MCF 10A (cell line): ENCODE measurements at regions not wholly inside any gene's neighbourhood (a gene's known extent, or its start where the extent isn't known, plus 50 kb on each side); places are given as distances from the start of the nearest gene placed in this dataset.
"Not testable (repeated sequence)": the region's sequence is repeated elsewhere in the genome, so short reads cannot be mapped to it uniquely, and the experiment has no call there.

Experiments used
- BruUV-seq: library from RNA; stranded (reverse); fragments of 400-500 nt; replicated peaks from 2 replicates; lab custom pipeline; 2021; lab: Mats Ljungman, UMichigan
- CTCF ChIA-PET: fragments of 300-600 bp; sonication (Branson Sonifier 250); formaldehyde crosslinking; extraction: SDS; loops from one replicate; lab custom pipeline; 2021; ENCODE audit warnings: antibody characterized with exemption, inconsistent platforms; lab: Yijun Ruan, JAX
- POLR2A ChIA-PET: fragments of 300-600, 350-650 bp; sonication (Branson Sonifier 250); formaldehyde crosslinking; extraction: SDS; loops from one replicate; lab custom pipeline; 2020; ENCODE audit warnings: antibody characterized with exemption, inconsistent platforms; lab: Yijun Ruan, JAX
- DNase-seq: peaks from one replicate; pipeline ENCODE4 v3.0.0-alpha.2; 2018; ENCODE audit not compliant: unreplicated experiment
- H3K27ac Mint-ChIP-seq: one replicate; pipeline ENCODE4 v1.8.0; 2022; ENCODE audit warnings: mild to moderate bottlenecking, low read depth, mixed read lengths; ENCODE audit not compliant: unreplicated experiment
- H3K27me3 Mint-ChIP-seq: one replicate; pipeline ENCODE4 v1.8.0; 2022; ENCODE audit warnings: mixed read lengths; ENCODE audit not compliant: insufficient read depth, unreplicated experiment
- H3K36me3 Mint-ChIP-seq: one replicate; pipeline ENCODE4 v1.8.0; 2022; ENCODE audit warnings: mild to moderate bottlenecking, moderate library complexity, mixed read lengths; ENCODE audit not compliant: insufficient read depth, unreplicated experiment
- H3K4me1 Mint-ChIP-seq: one replicate; pipeline ENCODE4 v1.8.0; 2022; ENCODE audit warnings: mixed read lengths; ENCODE audit not compliant: insufficient read depth, unreplicated experiment
- H3K4me3 Mint-ChIP-seq: one replicate; pipeline ENCODE4 v1.8.0; 2022; ENCODE audit warnings: mild to moderate bottlenecking, moderate library complexity, mixed read lengths; ENCODE audit not compliant: unreplicated experiment
- H3K9me3 Mint-ChIP-seq: one replicate; pipeline ENCODE4 v1.8.0; 2022; ENCODE audit warnings: mixed read lengths; ENCODE audit not compliant: unreplicated experiment
- intact Hi-C: fragments of 100-400 bp; cut with micrococcal nuclease; formaldehyde crosslinking; loops from 2 replicates; pipeline ENCODE4 v1.14.1; 2022
- TF ChIP-seq, protein P1 (sequence below): fragments of 200-600 bp; IDR thresholded peaks from one replicate; pipeline ENCODE4 v1.8.0; 2022; ENCODE audit warnings: antibody characterized with exemption, mild to moderate bottlenecking; ENCODE audit not compliant: unreplicated experiment

DNA sequence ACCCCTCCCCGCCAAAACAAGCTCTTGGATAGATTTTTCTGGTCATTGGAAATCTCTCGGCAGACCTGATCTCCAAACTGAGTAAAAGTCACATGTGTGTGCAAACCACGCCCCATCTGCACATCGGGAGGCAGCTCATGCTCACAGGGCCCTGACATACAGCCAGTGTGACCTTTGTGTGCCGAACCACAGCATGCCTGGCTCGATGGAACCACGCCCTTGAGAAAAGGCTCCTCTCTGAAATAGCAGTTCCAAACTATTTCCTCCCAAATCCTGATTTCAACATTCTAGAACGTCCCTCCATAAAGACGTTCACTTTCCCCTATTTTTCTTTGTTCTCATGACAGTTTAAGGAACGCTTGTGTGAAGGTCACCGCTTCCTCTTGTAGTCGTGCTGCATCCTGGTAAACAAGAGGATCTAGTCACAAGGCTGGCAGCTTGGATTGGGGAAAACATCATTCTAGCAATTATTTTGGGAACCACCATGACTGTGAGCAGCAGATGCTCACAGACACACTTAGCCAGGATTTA is 59.3 kb upstream of the MAP4K4 start:
- no peak for DNase-seq
- ChIA-PET POLR2A (no interaction called here), CTCF (interaction anchor here (1.1 kb wide), 1 partner anchor 8 kb away, joined by 5 read pairs; no protein-coding TSS in a partner anchor)
- TF ChIP-seq, protein P1, sequence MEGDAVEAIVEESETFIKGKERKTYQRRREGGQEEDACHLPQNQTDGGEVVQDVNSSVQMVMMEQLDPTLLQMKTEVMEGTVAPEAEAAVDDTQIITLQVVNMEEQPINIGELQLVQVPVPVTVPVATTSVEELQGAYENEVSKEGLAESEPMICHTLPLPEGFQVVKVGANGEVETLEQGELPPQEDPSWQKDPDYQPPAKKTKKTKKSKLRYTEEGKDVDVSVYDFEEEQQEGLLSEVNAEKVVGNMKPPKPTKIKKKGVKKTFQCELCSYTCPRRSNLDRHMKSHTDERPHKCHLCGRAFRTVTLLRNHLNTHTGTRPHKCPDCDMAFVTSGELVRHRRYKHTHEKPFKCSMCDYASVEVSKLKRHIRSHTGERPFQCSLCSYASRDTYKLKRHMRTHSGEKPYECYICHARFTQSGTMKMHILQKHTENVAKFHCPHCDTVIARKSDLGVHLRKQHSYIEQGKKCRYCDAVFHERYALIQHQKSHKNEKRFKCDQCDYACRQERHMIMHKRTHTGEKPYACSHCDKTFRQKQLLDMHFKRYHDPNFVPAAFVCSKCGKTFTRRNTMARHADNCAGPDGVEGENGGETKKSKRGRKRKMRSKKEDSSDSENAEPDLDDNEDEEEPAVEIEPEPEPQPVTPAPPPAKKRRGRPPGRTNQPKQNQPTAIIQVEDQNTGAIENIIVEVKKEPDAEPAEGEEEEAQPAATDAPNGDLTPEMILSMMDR = no peak
- no peaks in the 10 kb centered on the region for H3K4me1 Mint-ChIP-seq
- intact Hi-C loops = no loop called here
- BruUV-seq = no TSS peak
- no peaks in the 10 kb centered on the region for H3K9me3 Mint-ChIP-seq
- H3K27me3 Mint-ChIP-seq = no peaks in the 10 kb centered on the region
- H3K36me3 Mint-ChIP-seq = peaks cover 6% of the 10 kb centered on the region
- no peak overlapping the region for H3K4me3 Mint-ChIP-seq
- H3K27ac Mint-ChIP-seq = no peak overlapping the region

DNA sequence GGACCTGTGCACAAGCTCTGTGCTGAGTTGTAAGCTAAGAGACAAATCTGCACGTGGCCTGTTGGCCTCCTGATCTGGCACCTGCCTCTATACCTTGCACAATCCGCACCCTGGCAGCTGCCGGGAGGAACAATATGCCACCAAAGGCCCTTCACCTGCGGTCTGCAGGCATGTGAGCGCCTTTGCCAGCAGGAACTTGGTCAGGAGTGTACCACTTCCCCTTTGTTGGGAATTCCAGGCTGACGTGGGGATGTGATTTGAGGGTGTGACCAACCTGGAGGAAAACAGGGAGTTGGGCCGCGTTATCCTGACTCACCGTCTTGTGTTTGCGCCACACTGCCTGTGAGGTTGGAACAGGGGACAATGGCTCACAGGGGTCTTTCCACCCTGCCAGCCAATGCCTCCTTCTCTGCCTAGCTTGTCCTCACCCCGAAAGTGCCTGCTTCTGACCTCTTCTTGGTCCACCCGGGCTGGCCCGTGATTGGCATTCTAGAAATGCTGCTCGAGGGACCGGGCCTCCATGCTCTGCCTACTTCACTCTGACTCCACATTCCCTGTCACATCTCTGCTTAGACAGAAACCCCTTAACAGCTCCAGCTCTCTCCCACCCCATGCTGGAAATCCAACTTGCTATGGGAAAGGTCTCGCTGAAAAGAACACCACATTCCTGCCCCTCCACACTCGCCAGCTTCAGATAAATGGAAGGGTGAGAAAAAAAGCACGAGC is 67.1 kb upstream of the MAP4K4 start:
- BruUV-seq = no TSS peak
- no peak overlapping the region for H3K4me3 Mint-ChIP-seq
- CTCF ChIA-PET = interaction anchor here (0.6 to 1.7 kb wide), 4 partner anchors 9 to 71 kb away, joined by 3 to 5 read pairs (median 4); no protein-coding TSS in a partner anchor
- no peaks in the 10 kb centered on the region for H3K27me3 Mint-ChIP-seq
- intact Hi-C loops = no loop called here
- H3K9me3 Mint-ChIP-seq = no peaks in the 10 kb centered on the region
- peaks cover 6% of the 10 kb centered on the region for H3K36me3 Mint-ChIP-seq
- peak overlapping the region; percentile 89 for H3K27ac Mint-ChIP-seq
- DNase-seq = peak; percentile 99
- peaks cover 13% of the 10 kb centered on the region for H3K4me1 Mint-ChIP-seq
- TF ChIP-seq, protein P1 = no peak
- POLR2A ChIA-PET = interaction anchor here (0.5 to 1.7 kb wide), 11 partner anchors 12 to 212 kb away, joined by 3 to 8 read pairs (median 4); partner anchors contain the start of gene MAP4K4

DNA sequence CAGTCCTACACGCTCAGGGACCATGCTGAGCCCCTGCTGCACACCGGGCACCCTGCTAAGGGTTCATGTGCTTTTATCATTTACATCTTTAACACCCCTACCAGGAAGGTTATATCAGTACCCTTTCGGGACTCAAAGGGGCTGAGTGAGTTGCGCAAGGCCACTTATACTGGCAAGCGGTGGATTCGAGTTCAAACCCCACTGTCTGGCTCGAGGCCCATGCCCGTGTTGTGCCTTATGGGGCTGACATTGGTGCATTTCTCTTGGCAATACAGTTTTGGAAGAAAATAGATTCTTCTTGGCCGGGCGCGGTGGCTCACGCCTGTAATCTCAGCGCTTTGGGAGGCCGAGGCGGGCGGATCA is 69.5 kb upstream of the MAP4K4 start:
- H3K27me3 Mint-ChIP-seq = no peaks in the 10 kb centered on the region
- H3K9me3 Mint-ChIP-seq = no peaks in the 10 kb centered on the region
- no peak overlapping the region for H3K4me3 Mint-ChIP-seq
- no peak overlapping the region for H3K27ac Mint-ChIP-seq
- DNase-seq = no peak
- intact Hi-C loops = no loop called here
- TF ChIP-seq, protein P1 = no peak
- ChIA-PET POLR2A (interaction anchor here (1.1 kb wide), 1 partner anchor 71 kb away, joined by 3 read pairs; no protein-coding TSS in a partner anchor), CTCF (no interaction called here)
- no TSS peak for BruUV-seq
- peaks cover 15% of the 10 kb centered on the region for H3K4me1 Mint-ChIP-seq
- peaks cover 7% of the 10 kb centered on the region for H3K36me3 Mint-ChIP-seq

DNA sequence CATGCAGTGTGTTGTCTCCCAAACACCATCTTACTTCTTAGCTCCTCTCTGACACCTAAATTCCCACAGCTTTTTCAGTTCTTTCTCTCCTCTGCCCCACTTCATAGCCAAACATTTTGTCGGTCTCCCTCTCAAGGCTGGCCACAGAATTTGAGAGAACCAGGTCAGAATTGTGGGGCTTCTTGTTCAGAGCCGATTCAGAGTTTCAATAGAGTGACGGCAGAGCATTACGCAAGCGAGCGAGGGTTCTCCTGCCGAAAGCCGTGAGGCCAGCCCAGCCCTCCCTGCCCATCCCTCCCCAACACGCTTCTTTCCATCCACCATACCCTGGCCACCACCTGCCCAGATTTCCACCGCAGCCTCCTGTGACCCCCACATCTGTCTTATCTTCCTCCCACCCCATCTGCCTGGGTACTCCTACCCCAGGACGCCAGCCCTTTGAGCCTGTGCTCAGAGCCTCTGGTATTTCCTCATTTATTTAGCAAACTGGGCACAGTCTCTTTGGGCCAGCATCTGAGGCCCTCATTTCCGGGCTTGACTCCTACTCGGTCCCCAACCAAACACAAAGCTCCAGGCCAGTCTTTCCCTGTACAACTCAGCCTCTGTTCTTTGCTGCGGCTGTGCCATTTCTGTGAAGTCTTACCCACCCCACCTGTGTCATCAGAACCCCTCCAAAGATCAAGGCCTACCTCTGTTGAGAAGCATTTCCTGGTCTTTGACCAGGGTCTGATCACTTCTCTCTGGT is 70.0 kb upstream of the MAP4K4 start:
- H3K27me3 Mint-ChIP-seq = no peaks in the 10 kb centered on the region
- H3K4me3 Mint-ChIP-seq = no peak overlapping the region
- peaks cover 15% of the 10 kb centered on the region for H3K4me1 Mint-ChIP-seq
- no peak for DNase-seq
- ChIA-PET POLR2A (no interaction called here), CTCF (interaction anchor here (0.6 kb wide), 1 partner anchor 12 kb away, joined by 3 read pairs; no protein-coding TSS in a partner anchor)
- H3K36me3 Mint-ChIP-seq = peaks cover 12% of the 10 kb centered on the region
- intact Hi-C loops = no loop called here
- TF ChIP-seq, protein P1 = no peak
- no peaks in the 10 kb centered on the region for H3K9me3 Mint-ChIP-seq
- BruUV-seq = no TSS peak
- no peak overlapping the region for H3K27ac Mint-ChIP-seq

DNA sequence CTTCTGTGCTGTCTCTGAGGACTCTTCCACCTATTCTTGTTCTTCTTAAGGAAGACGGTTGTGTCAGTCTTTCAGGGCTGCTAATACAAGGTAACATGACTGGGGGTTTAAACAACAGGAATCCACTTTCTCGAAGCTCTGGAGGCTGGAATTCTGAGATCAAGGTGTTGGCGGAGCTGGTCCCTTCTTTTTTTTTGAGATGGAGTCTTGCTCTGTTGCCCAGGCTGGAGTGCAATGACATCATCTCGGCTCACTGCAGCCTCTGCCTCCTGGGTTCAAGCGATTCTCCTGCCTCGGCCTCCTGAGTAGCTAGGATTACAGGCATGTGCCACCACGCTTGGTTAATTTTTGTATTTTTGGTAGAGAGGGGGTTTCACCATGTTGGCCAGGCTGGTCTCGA is 71.7 kb upstream of the MAP4K4 start:
- Mint-ChIP-seq H3K27ac (peak overlapping the region; percentile 39), H3K4me1 (peaks cover 14% of the 10 kb centered on the region), H3K36me3 (peaks cover 12% of the 10 kb centered on the region)
- CTCF ChIA-PET = interaction anchor here (0.6 to 1.0 kb wide), 2 partner anchors 66 to 109 kb away, joined by 3 read pairs; no protein-coding TSS in a partner anchor
- DNase-seq, H3K9me3 Mint-ChIP-seq, POLR2A ChIA-PET, H3K27me3 Mint-ChIP-seq, H3K4me3 Mint-ChIP-seq, BruUV-seq, intact Hi-C loops: not testable (repeated sequence)
